Fibroblast of mammary gland (primary cell): ENCODE measurements at regions not wholly inside any gene's neighbourhood (a gene's known extent, or its start where the extent isn't known, plus 50 kb on each side); places are given as distances from the start of the nearest gene placed in this dataset.

ENCODE experiments used
- DNase-seq: peaks from one replicate; pipeline ENCODE4 v3.0.0-alpha.2; 2010; ENCODE audit warnings: low read depth
- H3K4me3 ChIP-seq: 2 replicates; pipeline ENCODE4 v1.5.1; 2011; ENCODE audit warnings: low read depth, mild to moderate bottlenecking, low read length, moderate library complexity; ENCODE audit not compliant: control insufficient read depth
- TF ChIP-seq, protein P1 (sequence below): conservative IDR thresholded peaks from 2 replicates; pipeline ENCODE4 v1.5.1; 2011; ENCODE audit warnings: low read depth, low read length, inconsistent platforms; ENCODE audit not compliant: control insufficient read depth, insufficient read depth

DNA sequence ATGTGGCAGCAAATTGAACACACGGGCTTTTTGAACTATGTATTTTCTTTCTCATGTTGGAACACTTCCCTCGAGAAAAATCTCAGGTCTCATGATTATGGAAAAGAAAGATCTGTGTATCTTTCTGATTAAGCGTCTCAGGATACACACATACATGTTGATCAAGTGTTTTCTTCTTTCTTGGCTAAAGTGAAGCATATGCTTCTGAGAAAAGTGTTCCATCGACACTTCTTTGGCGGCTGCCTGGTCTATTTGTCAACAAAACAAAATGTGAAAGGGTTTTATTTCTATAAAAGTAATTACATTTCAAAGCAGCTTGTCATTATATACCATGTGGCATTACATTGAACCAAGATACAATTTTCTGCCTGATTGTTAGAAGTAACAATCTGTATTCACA is 157.5 kb downstream of the DLEU7 start:
- H3K4me3 ChIP-seq, result no peak overlapping the region
- no peak for DNase-seq
- TF ChIP-seq, protein P1, sequence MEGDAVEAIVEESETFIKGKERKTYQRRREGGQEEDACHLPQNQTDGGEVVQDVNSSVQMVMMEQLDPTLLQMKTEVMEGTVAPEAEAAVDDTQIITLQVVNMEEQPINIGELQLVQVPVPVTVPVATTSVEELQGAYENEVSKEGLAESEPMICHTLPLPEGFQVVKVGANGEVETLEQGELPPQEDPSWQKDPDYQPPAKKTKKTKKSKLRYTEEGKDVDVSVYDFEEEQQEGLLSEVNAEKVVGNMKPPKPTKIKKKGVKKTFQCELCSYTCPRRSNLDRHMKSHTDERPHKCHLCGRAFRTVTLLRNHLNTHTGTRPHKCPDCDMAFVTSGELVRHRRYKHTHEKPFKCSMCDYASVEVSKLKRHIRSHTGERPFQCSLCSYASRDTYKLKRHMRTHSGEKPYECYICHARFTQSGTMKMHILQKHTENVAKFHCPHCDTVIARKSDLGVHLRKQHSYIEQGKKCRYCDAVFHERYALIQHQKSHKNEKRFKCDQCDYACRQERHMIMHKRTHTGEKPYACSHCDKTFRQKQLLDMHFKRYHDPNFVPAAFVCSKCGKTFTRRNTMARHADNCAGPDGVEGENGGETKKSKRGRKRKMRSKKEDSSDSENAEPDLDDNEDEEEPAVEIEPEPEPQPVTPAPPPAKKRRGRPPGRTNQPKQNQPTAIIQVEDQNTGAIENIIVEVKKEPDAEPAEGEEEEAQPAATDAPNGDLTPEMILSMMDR, result no peak

DNA sequence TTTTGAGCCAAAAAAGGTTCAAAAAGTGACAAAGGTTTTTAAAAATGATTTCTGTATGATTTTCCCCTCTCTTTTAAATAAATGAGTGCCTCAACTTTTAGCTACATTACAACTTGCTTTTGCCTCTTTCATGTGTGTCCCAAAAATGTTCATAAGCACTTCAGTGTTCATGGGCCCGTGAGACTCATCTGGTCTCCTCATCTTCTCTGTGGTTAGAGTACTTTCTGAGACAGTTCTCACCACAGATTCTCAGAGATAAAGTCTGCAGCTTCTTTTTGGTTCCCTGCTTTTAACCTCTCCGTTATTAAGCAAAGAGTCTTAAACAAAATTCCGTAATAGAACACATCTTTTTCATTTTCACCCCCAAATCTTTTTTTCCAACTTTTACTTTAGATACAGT is 156.9 kb downstream of the DLEU7 start:
- no peak overlapping the region for H3K4me3 ChIP-seq
- no peak for DNase-seq
- TF ChIP-seq, protein P1, result no peak

DNA sequence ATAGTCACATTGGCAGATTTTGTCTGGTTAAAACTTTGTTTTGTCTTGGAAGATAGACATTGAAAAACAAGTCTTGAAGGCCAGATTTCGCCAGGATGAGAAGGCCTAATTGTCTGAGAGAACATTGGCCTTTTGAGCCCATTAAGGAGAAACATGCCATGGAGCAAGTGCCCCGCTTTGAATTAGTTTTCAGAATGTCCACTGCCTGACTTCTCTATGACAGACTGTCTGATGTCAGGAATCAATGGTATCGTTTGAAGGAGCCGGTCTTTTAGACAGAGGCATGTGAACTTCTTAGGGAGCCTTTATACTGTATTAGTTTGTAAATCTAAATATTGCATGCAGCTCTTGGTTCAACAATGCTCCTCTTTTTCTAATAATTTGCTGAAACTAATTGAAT is 155.9 kb downstream of the DLEU7 start:
- no peak overlapping the region for H3K4me3 ChIP-seq
- DNase-seq, result no peak
- TF ChIP-seq, protein P1, result no peak

DNA sequence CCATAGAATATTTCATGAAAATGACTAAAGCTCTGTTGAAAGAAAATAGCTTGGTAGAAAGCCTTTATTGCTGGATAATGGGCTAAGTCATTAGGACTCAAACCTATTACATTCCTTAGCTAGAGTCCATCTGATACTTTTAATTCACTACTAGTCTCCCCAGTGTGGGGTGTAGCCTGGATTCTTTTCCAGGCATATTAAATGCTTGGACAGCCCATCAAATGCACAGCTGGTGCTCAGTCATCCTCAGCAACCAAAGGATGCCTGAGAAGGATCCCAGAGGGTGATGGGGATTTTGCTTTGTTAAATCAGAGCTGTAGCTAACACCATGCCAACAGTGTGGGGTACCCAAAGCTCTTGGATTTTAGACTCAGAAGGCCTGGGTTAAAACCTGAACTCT is 153.5 kb downstream of the DLEU7 start:
- TF ChIP-seq, protein P1, result no peak
- DNase-seq, result no peak
- H3K4me3 ChIP-seq, result no peak overlapping the region

DNA sequence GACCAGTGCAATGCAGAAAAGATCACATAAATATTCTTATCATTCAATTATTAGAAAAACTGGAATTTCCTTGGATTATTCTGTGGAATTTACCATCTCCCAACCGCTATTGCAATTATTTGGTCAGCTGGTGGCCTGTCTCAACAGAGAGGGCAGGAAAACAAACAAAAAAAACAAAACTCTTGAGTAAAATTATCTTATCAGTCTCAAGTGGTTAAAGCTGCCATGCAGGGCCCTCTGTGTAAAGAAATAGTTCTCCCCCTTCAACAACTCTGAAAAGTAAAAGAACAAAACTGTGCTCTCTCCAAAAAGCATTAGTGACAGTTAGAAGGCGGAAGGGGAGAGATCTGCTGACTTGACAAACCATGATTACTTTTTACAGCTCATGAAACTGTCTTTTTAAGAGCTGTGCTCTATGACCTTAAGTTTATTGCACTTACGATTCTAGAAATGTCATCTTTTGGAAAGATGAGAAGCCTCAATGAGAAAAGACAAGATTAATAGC is 152.3 kb downstream of the DLEU7 start:
- no peak for DNase-seq
- H3K4me3 ChIP-seq, result no peak overlapping the region
- TF ChIP-seq, protein P1, result no peak

DNA sequence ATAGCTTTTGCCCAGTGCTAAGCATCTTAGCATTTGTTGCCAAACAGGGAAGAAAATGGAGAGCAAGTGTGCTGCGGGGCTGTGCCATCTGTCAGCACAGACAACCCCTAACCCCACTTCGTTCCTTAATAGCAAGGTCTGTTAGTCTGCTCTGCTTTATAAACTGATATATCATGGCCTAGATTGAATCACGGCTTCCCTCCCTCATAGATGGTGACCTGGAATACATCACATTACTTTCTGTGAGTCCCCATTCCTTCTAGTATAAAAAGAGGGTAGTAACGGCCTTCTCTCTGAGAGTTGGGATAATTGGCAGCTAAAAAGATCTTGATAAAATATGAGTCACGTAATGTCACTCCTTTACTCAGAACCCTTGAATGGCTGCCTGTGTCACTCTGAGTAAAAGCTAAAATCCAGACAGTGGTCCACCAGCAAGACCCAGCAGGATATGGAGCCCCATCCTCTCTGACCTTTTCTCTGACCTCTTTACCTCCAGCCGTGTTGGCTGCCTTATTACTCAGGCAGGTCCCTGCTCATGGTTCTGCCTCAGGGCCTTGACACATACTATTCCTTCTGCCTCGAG is 151.7 kb downstream of the DLEU7 start:
- DNase-seq, result no peak
- TF ChIP-seq, protein P1, result no peak
- H3K4me3 ChIP-seq, result no peak overlapping the region
